ENCODE measurements at regions not wholly inside any gene's neighbourhood (a gene's known extent, or its start where the extent isn't known, plus 50 kb on each side); places are given as distances from the start of the nearest gene placed in this dataset.
"Not testable (repeated sequence)": the region's sequence is repeated elsewhere in the genome, so short reads cannot be mapped to it uniquely, and the experiment has no call there.

DNA sequence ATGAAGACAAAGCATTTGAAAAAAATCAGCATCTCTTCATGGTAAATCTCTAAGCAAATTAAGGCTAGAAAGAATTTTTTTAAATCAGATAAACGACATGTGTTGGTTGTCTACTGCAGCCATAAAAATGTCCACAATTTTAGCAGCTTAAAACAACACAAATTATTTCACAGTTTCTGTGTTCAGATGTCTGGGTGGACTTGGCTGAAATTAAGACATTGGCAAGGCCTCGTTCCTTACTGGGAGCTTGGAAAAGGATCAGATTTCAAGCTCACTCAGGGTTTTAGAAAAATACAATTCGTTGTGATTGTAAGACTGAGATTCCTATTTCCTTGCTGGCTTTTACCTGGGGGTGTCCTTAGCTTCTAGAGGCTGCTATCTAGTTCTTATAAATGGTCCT lies 1470.6 kb downstream of the PCDH19 start:
- DNase-seq (ENCODE audit: low read depth): no peak
- H3K36me3 ChIP-seq (ENCODE audit: control insufficient read depth, insufficient read depth, low read length): no peaks in the 10 kb centered on the region
- POLR2A ChIA-PET: no interaction called here
- CTCF ChIA-PET: no interaction called here
- H3K27me3 ChIP-seq (ENCODE audit: control insufficient read depth, insufficient read depth, low read length): no peaks in the 10 kb centered on the region
- no peak overlapping the region for H3K4me3 ChIP-seq (ENCODE audit: low read depth, low read length)
- TF ChIP-seq, protein P1, sequence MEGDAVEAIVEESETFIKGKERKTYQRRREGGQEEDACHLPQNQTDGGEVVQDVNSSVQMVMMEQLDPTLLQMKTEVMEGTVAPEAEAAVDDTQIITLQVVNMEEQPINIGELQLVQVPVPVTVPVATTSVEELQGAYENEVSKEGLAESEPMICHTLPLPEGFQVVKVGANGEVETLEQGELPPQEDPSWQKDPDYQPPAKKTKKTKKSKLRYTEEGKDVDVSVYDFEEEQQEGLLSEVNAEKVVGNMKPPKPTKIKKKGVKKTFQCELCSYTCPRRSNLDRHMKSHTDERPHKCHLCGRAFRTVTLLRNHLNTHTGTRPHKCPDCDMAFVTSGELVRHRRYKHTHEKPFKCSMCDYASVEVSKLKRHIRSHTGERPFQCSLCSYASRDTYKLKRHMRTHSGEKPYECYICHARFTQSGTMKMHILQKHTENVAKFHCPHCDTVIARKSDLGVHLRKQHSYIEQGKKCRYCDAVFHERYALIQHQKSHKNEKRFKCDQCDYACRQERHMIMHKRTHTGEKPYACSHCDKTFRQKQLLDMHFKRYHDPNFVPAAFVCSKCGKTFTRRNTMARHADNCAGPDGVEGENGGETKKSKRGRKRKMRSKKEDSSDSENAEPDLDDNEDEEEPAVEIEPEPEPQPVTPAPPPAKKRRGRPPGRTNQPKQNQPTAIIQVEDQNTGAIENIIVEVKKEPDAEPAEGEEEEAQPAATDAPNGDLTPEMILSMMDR (IDR thresholded peaks at IDR 0.05; ENCODE audit: insufficient read depth, low read depth, low read length): no peak

DNA sequence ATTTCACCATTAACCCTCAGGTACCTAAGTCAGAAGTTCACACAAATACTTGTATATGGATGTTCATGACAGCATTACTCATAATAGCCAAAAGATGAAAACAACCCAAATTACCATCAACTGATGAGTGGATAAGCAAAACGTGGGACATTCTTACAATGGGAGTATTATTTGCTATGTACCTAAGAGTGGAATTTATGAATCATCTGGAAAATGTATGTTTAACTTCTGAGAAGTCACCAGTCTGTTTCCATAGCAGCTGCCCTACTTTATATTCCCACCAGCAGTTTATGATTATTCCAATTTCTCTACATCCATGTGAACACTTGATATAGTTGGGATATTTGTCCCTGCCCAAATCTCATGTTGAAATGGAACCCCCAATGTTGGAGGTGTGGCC lies 1478.9 kb downstream of the PCDH19 start:
- Histone ChIP-seq H3K4me3 (ENCODE audit: low read depth, low read length) (no peak overlapping the region), H3K27me3 (ENCODE audit: control insufficient read depth, insufficient read depth, low read length) (no peaks in the 10 kb centered on the region), H3K36me3 (ENCODE audit: control insufficient read depth, insufficient read depth, low read length) (no peaks in the 10 kb centered on the region)
- no peak for DNase-seq (ENCODE audit: low read depth)
- TF ChIP-seq, protein P1 (IDR thresholded peaks at IDR 0.05; ENCODE audit: insufficient read depth, low read depth, low read length): no peak
- POLR2A ChIA-PET: no interaction called here
- CTCF ChIA-PET: no interaction called here

DNA sequence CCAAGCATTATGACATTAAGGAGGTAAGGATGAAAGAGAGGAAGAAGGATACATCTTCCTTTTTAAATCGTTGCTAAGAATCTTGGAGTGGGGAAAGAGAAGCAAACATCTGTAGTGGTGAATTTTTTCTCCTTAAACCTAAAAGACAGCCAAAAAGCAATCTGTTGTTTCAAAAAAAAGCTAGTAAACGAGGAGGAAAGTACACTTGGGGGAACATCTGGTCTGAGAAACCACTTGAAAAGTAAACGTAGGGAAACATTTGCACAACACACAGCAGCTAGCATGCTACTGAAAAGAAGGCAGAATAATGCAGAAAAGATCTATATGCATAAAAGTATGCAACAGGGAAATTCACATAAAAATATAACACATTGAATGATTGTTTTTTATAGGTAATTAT lies 1485.6 kb downstream of the PCDH19 start:
- POLR2A ChIA-PET: no interaction called here
- no peak for DNase-seq (ENCODE audit: low read depth)
- H3K27me3 ChIP-seq (ENCODE audit: control insufficient read depth, insufficient read depth, low read length): no peaks in the 10 kb centered on the region
- TF ChIP-seq, protein P1 (IDR thresholded peaks at IDR 0.05; ENCODE audit: insufficient read depth, low read depth, low read length): no peak
- H3K36me3 ChIP-seq (ENCODE audit: control insufficient read depth, insufficient read depth, low read length): no peaks in the 10 kb centered on the region
- CTCF ChIA-PET: no interaction called here
- no peak overlapping the region for H3K4me3 ChIP-seq (ENCODE audit: low read depth, low read length)

DNA sequence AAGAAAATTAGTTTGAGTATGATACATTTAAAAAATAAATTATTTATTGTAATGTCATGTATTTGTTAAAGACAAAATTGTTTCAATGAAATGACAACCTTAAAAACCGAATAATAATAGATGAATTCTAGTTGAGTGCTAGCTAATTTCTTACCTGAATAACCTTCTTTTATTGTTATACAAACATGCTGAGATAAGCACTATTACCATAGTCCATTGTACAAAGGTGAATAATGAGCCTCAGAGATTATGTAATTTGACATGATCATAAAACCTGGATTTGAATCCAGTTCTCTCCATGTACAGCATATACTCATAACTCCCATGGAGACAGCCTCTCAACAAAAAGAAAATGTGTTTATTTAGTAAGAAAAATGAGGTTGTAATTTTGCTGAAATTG lies 1512.9 kb downstream of the PCDH19 start:
- TF ChIP-seq, protein P1 (IDR thresholded peaks at IDR 0.05; ENCODE audit: insufficient read depth, low read depth, low read length): no peak
- no peaks in the 10 kb centered on the region for H3K36me3 ChIP-seq (ENCODE audit: control insufficient read depth, insufficient read depth, low read length)
- H3K4me3 ChIP-seq (ENCODE audit: low read depth, low read length): no peak overlapping the region
- DNase-seq (ENCODE audit: low read depth): no peak
- ChIA-PET CTCF (no interaction called here), POLR2A (no interaction called here)
- no peaks in the 10 kb centered on the region for H3K27me3 ChIP-seq (ENCODE audit: control insufficient read depth, insufficient read depth, low read length)

DNA sequence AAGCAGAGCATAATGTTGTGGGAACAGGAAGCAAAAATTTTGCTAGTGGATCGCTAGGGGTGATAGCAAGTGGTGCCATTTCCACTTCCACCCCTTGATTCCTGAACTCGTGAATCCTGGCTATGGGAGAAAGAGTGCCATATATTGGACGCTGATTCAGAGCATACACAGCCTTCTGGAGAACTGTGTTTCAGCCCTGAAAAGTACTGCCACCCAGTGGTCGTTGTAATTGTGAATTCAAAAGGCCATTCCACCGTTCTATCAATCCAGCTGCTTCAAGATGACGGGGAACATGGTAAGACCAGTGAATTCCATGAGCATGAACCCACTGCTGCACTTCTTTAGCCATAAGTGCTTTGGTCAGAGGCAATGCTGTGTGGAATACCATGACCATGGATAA lies 1559.4 kb downstream of the PCDH19 start:
- H3K27me3 ChIP-seq (ENCODE audit: control insufficient read depth, insufficient read depth, low read length); CTCF ChIA-PET; DNase-seq (ENCODE audit: low read depth); H3K4me3 ChIP-seq (ENCODE audit: low read depth, low read length); POLR2A ChIA-PET; H3K36me3 ChIP-seq (ENCODE audit: control insufficient read depth, insufficient read depth, low read length): not testable (repeated sequence)

All from BJ (cell line).